ENCODE measurements at regions not wholly inside any gene's neighbourhood (a gene's known extent, or its start where the extent isn't known, plus 50 kb on each side); places are given as distances from the start of the nearest gene placed in this dataset.

GRCh38 chr1:58108783-58109182 lies 437.7 kb downstream of the OMA1 start:
- in situ Hi-C loops (cut with HindIII; ENCODE audit: low sequenced_read_pairs), result no loop called here
- no peak overlapping the region for H3K4me3 ChIP-seq (ENCODE audit: low read depth, low read length)
- no peak for TF ChIP-seq CTCF (IDR thresholded peaks at IDR 0.05; ENCODE audit: low read depth, low read length, missing control alignments)
- no peak for DNase-seq (ENCODE audit: low read depth)

GRCh38 chr1:58107943-58108342 lies 438.6 kb downstream of the OMA1 start:
- in situ Hi-C loops (cut with HindIII; ENCODE audit: low sequenced_read_pairs), result no loop called here
- no peak overlapping the region for H3K4me3 ChIP-seq (ENCODE audit: low read depth, low read length)
- no peak for TF ChIP-seq CTCF (IDR thresholded peaks at IDR 0.05; ENCODE audit: low read depth, low read length, missing control alignments)
- DNase-seq (ENCODE audit: low read depth), result no peak

GRCh38 chr1:58104960-58105359 lies 441.6 kb downstream of the OMA1 start:
- no peak for DNase-seq (ENCODE audit: low read depth)
- TF ChIP-seq CTCF (IDR thresholded peaks at IDR 0.05; ENCODE audit: low read depth, low read length, missing control alignments), result no peak
- H3K4me3 ChIP-seq (ENCODE audit: low read depth, low read length), result no peak overlapping the region
- in situ Hi-C loops (cut with HindIII; ENCODE audit: low sequenced_read_pairs), result no loop called here

GRCh38 chr1:58096714-58097113 lies 449.8 kb downstream of the OMA1 start:
- DNase-seq (ENCODE audit: low read depth), result no peak
- in situ Hi-C loops (cut with HindIII; ENCODE audit: low sequenced_read_pairs), result loop anchor here (25.0 kb wide), 1 partner anchor 109 kb away; no protein-coding TSS in a partner anchor
- no peak for TF ChIP-seq CTCF (IDR thresholded peaks at IDR 0.05; ENCODE audit: low read depth, low read length, missing control alignments)

GRCh38 chr1:58095183-58095582 lies 451.3 kb downstream of the OMA1 start:
- no peak for TF ChIP-seq CTCF (IDR thresholded peaks at IDR 0.05; ENCODE audit: low read depth, low read length, missing control alignments)
- no peak for DNase-seq (ENCODE audit: low read depth)
- in situ Hi-C loops (cut with HindIII; ENCODE audit: low sequenced_read_pairs), result loop anchor here (25.0 kb wide), 1 partner anchor 108 kb away; no protein-coding TSS in a partner anchor
- no peak overlapping the region for H3K4me3 ChIP-seq (ENCODE audit: low read depth, low read length)

More at GRCh38 chr1:58096714-58097113, 449.8 kb downstream of the OMA1 start:
- H3K4me3 ChIP-seq (ENCODE audit: low read depth, low read length), result no peak overlapping the region

GRCh38 chr1:58094221-58094620 lies 452.3 kb downstream of the OMA1 start:
- in situ Hi-C loops (cut with HindIII; ENCODE audit: low sequenced_read_pairs), result loop anchor here (25.0 kb wide), 1 partner anchor 107 kb away; no protein-coding TSS in a partner anchor
- no peak for DNase-seq (ENCODE audit: low read depth)
- no peak for TF ChIP-seq CTCF (IDR thresholded peaks at IDR 0.05; ENCODE audit: low read depth, low read length, missing control alignments)
- H3K4me3 ChIP-seq (ENCODE audit: low read depth, low read length), result no peak overlapping the region

Measured in astrocyte of the cerebellum (primary cell).